Activated T-helper 1 cell treated with anti-CD3 and anti-CD28 coated beads, Interleukin-2, amount 50 U/mL, for 16 hours (primary cell): ENCODE measurements at regions not wholly inside any gene's neighbourhood (a gene's known extent, or its start where the extent isn't known, plus 50 kb on each side); places are given as distances from the start of the nearest gene placed in this dataset.
"Not testable (repeated sequence)": the region's sequence is repeated elsewhere in the genome, so short reads cannot be mapped to it uniquely, and the experiment has no call there.

Experiments
- DNase-seq, 2 donors: peaks; one replicate each; pipeline ENCODE4 v3.0.0-alpha.2; 2020; ENCODE audit warnings: low read depth in 1 of 2, low spot score in 1 of 2

DNA sequence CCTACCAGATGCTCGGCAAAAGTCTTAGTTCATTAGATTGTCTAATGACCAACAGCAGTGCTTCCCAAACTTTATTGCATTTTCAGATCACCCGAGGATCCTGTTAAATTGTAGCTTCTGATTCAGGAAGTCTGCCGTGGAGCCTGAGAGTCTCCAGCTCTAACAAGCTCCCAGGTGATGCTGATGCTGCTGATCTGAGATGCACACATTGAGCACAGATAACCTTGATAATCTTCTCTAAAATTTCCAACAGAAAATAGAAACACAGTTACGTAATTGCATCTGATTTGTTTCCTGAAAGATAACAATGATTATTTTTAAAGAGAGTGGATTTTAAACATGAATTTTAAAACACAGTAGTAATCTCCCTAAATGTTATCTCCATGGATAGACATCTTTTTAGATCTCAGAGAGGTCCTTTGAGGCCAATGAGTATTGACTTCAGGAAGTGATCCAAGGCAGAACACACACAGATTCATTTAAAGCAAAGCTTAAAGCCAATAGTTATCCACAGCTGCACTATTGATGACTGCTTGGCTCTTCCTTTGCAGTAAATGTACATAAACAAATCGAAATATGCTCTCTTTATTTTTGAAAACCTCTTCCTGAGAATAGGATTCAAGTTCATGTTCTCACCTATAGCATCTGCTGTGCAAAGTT is 122.8 kb upstream of the TNPO1 start:
- no peak for DNase-seq

DNA sequence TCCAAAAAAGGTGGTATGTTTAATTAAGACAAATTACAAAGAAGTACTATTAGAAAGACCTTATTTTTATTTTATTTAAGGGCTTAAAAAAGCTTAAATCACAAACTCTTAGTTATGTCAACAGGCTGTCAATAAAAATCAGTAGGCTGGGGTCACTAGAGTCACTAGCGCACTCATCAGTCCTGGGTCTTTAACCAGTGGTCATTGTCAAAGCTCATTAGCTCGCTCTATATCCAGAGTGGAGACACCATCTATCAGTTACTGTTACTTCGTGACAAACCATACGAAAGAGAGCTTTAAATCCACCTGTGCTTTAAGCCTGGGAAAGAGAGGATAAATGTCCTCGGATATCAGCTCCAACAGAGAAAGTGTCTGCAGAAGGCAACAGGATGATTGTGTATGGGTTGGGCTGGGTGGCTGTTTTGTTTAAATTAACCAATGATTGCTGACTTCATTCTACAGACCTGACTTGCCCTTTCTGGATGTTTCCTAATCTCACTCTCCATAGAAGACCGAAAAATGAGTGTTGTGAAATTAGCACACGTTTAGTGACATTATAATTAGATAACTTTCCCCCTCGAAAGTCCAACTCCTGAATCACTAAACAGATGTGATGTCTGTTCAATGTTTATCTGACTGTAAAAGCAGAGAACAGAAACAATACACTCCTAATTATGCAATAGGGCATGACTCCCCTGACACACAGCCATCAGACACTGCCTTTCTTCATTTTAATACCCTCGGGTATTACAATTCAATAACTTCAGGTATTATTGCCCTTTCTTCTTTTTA is 123.6 kb upstream of the TNPO1 start:
- DNase-seq, result no peak

- no peak for DNase-seq
Measured at GRCh38 chr5:72692231-72692637, 124.2 kb upstream of the TNPO1 start.

DNA sequence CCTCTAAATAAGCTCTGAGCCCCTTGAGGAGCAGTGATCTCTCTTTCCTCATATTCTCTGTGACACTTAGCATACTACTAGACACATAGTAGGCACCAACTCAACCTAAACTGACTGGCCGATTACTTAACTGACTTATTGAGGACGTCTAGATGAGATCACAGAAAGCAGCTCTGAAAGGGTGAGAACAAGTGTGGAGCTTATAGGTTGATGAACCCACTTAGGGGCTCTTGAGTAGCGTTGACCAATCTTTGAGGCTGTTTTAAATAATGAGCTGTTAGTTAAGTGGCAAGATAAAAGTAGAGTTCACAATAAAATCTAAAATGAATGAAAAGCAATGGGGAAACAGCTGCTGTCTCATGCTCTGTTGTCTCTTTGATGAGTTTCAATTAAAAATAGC is 124.7 kb upstream of the TNPO1 start:
- no peak for DNase-seq

GRCh38 chr5:72688916-72689315 is 127.5 kb upstream of the TNPO1 start:
- DNase-seq, result no peak

DNA sequence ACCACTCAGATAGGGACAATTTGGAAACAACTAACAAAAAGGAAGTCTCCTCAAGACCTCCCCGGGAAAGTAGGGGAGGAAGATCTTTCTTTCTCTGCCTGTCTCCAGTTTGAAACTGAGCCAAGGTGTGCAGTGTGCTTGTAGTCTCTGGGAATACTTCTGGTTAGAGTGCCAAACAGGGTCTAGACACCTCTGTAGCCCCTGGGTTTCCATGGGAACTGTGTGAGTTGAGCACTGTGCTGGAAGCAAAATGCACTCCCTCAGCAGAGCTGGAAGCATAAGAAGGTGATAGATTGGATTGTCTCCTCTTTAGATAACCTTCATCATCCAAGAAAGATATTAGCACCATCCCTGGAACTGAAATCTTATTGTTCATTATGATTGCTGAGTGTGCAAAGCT is 129.2 kb upstream of the TNPO1 start:
- no peak for DNase-seq

DNA sequence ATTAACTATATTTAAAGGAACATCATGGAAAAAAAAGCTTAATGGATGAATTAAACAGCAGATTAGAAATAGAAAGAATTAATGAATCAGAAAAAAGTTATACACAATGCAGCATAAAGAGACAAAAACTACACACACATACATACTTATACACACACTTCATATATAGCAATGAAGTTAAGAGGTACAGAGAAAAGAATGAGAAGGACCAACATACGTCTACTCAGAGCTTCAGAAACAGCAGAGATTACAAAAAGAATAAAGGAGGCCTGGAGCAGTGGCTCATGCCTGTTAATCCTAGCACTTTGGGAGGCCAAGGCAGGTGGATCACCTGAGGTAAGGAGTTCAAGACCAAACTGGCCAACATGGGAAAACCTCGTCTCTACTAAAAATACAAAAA is 133.9 kb upstream of the TNPO1 start:
- no peak for DNase-seq

DNA sequence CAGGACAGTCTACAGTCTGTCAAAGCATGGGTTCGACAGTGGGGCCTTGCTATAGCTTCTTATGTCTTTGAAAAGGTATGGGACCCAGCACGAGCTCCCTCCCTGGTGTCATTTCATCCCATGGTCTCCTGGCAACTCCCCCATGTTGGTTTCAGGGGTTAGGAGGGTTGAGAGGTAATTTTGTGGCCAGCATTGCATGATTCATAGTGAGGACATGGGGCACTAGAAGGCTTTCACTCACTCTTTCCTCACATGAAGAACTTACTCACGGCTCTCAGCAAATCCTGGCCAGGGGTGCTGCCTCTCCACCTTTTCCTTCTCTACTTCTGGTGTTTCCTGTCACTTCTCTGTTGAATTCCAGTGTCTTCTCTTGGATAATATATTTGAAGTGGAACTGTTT is 134.7 kb upstream of the TNPO1 start:
- DNase-seq, result no peak

DNA sequence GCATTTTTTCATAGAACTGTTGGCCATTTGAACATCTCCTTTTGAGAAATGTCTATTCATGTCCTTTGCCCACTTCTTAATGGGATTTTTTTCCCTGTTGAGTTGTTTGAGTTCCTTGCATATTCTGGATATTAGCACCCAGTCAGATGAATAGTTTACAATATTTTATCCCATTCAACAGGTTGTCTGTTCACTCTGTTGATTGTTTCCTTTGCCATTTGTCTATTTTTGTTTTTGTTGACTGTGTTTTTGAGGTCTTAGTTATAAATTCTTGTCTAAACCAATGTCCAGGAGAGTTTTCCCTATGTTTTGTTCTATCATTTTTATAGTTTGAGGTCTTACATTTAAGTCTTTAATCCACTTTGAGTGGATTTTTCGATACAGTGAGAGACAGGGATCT is 139.0 kb upstream of the TNPO1 start:
- DNase-seq, result no peak

DNA sequence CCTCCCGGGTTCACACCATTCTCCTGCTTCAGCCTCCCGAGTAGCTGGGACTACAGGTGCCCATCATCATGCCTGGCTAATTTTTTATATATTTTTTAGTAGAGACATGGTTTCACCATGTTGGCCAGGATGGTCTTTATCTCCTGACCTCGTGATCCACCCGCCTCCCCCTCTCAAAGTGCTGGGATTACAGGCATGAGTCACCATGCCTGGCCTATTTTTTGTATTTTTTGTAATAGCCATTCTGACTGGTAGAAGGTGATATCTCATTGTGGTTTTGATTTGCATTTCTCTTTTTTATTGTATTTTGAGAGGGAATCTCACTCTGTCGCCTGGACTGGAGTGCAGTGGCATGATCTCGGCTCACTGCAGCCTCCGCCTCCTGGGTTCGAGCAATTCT is 139.6 kb upstream of the TNPO1 start:
- not testable (repeated sequence) for DNase-seq

DNA sequence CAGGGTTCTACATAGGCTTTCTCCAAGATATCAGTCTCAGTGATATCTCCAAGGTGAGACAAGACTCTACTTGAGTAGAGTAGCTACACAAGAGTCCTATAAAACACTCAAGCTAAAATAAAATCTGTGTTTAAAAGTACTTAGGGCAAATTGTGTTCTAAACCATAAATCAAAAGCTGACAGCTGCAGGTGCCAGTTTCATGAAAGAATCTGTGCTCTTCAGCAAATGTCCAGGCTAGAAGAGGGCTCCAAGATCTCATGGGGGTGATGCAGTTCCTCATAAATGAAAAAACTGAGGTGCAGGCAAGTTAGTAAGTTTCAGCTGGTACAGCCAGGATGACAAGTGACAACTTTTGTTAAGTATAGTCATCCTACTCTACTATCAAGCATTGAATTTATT is 142.8 kb upstream of the TNPO1 start:
- DNase-seq, result no peak

DNA sequence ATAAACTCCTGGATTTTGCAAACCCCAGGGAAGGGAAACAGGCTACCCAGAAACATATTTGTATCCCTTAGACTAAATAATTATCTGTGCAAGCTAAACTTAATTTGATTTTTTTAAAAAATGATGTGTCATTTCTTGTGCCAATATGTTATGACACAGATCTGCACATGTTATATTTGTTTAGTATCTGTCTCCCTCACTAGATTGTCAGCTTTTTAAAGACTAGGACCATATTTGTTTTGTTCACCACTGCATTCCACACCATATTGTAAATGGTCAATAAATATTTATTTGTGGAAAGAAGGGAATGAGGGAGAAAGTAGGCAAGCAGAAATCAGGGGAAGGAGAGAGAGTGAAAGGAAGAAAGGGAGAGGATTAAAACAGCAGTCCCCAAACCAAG is 143.3 kb upstream of the TNPO1 start:
- no peak for DNase-seq

GRCh38 chr5:72667708-72668107 is 148.8 kb upstream of the TNPO1 start:
- DNase-seq, result no peak

DNA sequence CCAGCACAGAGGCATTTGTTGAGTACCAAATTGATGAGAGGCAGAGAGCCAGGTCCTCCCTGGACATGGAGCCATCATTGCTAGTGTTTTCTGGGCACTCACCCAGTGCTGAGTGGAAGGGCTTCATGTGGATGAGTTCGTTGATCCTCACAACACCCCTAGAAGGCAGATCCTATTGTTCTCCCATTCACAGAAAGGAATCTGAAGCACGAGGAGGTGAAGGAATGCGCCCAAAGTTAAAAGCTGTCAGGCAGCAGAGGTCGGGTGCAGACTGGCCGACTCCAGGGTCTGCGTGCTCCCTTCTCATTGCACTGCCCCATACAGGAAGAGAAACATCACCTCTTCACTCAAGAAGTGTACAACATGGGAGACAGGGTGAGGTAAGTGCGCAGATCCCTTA is 153.5 kb upstream of the TNPO1 start:
- no peak for DNase-seq

- DNase-seq, result no peak
Measured at GRCh38 chr5:72662305-72662704, 154.2 kb upstream of the TNPO1 start.

- no peak for DNase-seq
Measured at GRCh38 chr5:72661405-72661804, 154.2 kb upstream of the ZNF366 start.

- DNase-seq, result no peak
Measured at GRCh38 chr5:72659726-72660125, 152.5 kb upstream of the ZNF366 start.

- DNase-seq, result no peak
Measured at GRCh38 chr5:72658761-72659540, 151.7 kb upstream of the ZNF366 start.

DNA sequence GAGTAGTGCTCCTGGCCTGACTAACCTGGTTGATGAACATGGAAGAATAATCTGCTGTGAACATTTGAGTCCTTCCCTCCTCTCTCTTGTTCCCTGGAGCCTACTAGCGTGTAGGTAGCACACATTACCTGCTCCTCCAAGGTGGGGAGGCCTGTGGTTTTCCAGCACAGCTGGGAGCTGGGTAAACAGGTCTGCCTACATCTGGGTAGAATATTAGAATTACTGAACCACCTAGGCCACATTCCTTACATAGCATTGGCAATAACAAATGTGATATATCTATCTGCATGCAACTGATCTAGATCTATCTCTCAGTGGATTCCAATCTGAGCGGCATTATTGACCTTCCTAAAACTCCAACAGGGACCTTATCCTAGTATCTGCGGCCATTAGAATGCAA is 151.0 kb upstream of the ZNF366 start:
- no peak for DNase-seq

DNA sequence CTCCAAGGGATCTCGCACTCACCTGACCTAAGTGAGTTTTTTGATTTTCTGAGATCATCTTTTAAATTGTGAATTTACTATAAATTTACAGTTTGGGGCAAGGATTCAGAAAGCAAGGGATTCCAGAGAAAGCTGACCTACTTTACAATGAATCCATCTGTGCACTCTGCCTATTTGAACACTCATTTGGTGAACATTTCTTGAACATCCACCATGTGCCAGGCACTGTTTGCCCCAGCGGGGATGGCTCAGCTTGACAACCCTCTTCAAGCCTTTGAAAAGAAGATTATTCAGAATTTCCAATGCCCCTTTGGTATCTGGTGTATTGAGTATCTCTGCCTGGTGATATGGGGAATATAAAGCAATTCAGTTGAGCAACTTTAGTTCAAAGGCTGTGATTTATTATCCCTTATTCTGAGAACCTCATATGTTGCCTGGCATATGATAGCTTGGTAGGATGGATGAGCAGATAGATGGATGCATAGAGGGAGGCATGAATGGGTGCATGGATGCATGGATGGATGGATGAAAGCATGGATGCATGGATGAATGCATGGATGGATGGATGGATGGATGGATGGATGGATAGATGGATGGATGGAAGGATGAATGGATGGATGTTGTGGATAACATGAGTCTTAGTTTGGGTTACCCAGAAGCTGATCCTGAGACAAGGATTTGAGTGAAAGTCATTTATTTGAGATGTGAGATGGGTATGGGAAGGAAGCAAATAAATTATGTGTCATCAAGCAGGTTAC is 149.7 kb upstream of the ZNF366 start:
- DNase-seq, result no peak

DNA sequence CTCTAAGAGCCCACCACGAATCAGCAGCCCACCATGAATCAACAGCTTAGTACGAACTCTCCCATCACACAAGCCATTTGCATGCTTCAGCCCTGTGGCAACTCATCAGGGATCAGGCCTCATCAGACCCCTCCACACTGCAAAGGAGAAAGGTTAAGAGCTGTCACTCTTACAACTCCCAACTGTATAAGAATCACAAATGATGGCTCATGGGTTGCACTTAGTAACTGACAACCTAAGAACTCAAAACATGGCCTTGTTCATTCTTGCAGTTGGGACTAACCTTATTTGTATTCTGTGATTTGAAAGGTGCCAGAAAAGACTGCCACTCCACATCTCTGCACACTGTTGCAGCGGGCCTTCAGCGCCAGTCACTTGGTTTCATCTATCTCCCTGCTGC is 149.1 kb upstream of the ZNF366 start:
- DNase-seq, result no peak
